Stimulated activated CD4-positive, alpha-beta T cell treated with anti-CD3 and anti-CD28 coated beads, Interleukin-12 subunit alpha, Interleukin-12 subunit beta, amount 100 ng/mL, for 48 hours (primary cell): ENCODE measurements at regions not wholly inside any gene's neighbourhood (a gene's known extent, or its start where the extent isn't known, plus 50 kb on each side); places are given as distances from the start of the nearest gene placed in this dataset.

Source experiments
- DNase-seq, 3 donors: peaks; one replicate each; pipeline ENCODE4 v3.0.0-alpha.2; 2020; ENCODE audit warnings: low read depth in 2 of 3, low spot score in 1 of 3

DNA sequence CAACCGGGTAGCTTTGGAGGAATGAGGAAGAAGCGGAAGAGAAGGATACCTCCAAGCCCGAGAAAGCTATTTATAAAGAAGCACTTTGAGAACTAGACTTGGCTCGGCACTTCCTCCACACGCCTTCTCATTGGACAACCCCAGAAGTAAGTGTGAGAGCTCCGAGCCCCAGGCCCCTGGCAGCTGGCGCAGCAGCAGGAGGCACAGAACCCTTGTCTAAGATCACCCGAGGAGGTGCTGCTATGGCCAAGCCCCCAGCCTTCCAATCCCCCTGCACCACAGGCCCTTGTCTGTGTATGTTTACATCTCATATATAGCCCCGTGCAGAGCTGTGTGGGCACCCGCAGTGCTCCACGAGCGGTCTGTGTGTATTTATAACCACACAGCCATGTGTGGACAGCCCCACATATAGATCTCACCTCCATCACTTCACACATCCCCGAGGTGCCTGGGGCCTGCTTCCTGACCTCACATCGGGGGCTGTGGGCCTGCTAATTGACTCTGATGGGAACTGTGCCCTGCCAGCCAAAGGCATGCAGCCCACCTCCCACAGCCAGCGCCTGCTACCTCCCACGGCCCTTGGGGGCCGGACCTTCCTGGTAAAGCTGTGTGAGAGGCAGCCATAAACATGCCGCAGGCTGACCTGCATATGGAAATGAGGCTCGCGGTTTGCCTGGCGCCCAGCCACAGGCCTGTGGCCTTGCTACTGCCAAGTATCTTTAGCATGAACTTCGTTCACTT is 96.1 kb downstream of the C17orf67 start:
- no peak for DNase-seq

DNA sequence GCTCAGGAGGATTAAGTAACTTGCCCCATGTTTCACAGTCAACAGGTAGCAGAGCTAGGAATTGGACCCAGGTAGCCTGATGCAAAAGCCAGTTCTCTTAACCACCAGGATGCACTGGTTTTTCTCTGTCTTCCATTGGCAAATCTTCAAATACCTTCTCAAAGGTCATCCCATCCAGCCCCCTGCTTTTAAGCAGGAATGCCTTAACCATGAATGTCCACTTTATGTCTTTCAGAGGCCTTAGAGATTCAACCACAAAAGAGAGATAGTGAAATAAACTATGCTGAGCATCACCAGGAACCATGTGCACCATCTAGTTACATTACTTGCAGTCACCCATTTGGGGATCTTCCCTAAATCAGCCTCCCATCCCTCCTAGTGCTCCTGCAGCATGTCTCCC is 94.3 kb downstream of the C17orf67 start:
- no peak for DNase-seq

- DNase-seq, result no peak
These were observed 93.9 kb downstream of the C17orf67 start for GRCh38 chr17:56739776-56740175.

DNA sequence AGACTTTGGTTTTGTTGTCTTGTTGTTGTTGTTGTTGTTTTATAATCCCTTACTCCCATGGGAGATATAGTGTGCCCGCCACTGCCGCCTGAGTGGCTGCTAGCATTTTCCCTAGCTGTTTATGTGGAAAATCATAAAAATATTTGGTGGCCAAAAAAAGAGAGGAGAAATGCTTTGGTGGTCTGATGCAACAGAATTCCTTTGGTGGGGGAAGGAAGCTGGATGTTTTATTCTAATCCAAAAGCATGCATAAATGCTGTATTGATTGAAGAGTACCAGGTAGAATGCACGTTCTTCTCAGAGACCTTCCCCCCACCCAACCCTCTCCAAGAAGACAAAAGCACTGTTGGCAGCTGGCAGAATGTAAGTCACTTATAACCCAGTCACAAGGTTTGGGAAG is 93.2 kb downstream of the C17orf67 start:
- no peak for DNase-seq
